OCI-LY1 (cell line): ENCODE measurements at regions not wholly inside any gene's neighbourhood (a gene's known extent, or its start where the extent isn't known, plus 50 kb on each side); places are given as distances from the start of the nearest gene placed in this dataset.

Source experiments
- EZH2 ChIP-seq: fragments of 200-600 bp; sonication (generic), shearing (Covaris generic); IDR thresholded peaks from 2 replicates; pipeline ENCODE4 v1.8.0; 2017; ENCODE audit warnings: borderline replicate concordance, mixed run types, mild to moderate bottlenecking, antibody characterized with exemption, low read length, moderate library complexity, mixed read lengths
- TF ChIP-seq, protein P1 (sequence below): fragments of 200-600 bp; sonication (generic), shearing (Covaris generic); IDR thresholded peaks from 2 replicates; pipeline ENCODE4 v1.5.1; 2017; ENCODE audit warnings: mild to moderate bottlenecking, antibody characterized with exemption, low read length, moderate library complexity, mixed read lengths

DNA sequence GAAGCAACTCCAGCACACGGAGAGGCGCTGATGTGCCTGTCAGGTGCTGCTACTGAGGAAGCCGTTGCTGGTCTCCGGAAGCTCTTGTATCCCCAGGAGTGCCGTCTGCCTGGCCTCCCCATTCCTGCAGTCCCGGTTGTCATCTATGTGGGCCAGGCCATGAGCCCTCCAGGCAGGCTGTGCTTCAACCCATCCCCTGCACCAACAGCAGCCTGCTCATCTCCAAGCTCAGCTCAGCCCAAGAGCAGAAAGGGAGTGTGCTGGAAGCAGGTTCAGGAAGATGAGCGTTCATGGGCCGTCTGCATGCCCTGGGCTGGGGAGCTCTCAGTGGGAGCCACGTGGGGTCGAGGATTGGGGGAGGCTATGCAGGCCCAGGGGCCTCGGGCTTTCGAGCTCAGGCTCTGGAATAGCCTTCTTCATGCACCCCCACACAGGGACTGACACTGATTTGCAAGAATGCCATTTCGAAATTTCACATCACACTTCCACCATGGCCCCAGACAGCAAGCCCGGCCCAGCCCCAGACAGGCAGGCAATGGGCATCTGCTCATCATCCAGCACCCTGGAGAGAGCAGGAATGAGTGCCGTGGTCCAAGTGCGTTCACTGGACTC lies 164.5 kb downstream of the KIF26A start:
- TF ChIP-seq, protein P1, sequence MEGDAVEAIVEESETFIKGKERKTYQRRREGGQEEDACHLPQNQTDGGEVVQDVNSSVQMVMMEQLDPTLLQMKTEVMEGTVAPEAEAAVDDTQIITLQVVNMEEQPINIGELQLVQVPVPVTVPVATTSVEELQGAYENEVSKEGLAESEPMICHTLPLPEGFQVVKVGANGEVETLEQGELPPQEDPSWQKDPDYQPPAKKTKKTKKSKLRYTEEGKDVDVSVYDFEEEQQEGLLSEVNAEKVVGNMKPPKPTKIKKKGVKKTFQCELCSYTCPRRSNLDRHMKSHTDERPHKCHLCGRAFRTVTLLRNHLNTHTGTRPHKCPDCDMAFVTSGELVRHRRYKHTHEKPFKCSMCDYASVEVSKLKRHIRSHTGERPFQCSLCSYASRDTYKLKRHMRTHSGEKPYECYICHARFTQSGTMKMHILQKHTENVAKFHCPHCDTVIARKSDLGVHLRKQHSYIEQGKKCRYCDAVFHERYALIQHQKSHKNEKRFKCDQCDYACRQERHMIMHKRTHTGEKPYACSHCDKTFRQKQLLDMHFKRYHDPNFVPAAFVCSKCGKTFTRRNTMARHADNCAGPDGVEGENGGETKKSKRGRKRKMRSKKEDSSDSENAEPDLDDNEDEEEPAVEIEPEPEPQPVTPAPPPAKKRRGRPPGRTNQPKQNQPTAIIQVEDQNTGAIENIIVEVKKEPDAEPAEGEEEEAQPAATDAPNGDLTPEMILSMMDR: no peak
- TF ChIP-seq EZH2: no peak
